Ishikawa (cell line): ENCODE measurements at regions not wholly inside any gene's neighbourhood (a gene's known extent, or its start where the extent isn't known, plus 50 kb on each side); places are given as distances from the start of the nearest gene placed in this dataset.

Source experiments
- CEBPB ChIP-seq: IDR thresholded peaks from 2 replicates; pipeline ENCODE4 v1.6.1; 2012
- CREB1 ChIP-seq: IDR thresholded peaks from 2 replicates; pipeline ENCODE4 v1.6.1; 2012; ENCODE audit warnings: low read depth
- EGR1 ChIP-seq: IDR thresholded peaks from 2 replicates; pipeline ENCODE4 v1.6.1; 2012
- EP300 ChIP-seq: IDR thresholded peaks from 2 replicates; pipeline ENCODE4 v1.6.1; 2012; ENCODE audit warnings: borderline replicate concordance
- FOXM1 ChIP-seq: IDR thresholded peaks from 2 replicates; pipeline ENCODE4 v1.6.1; 2012; ENCODE audit warnings: low read depth, borderline replicate concordance
- MAX ChIP-seq: IDR thresholded peaks from 2 replicates; pipeline ENCODE4 v1.6.1; 2012
- NFIC ChIP-seq: IDR thresholded peaks from 2 replicates; pipeline ENCODE4 v1.6.1; 2012
- RAD21 ChIP-seq: IDR thresholded peaks from 2 replicates; pipeline ENCODE4 v1.6.1; 2012; ENCODE audit warnings: low read depth
- REST ChIP-seq: IDR thresholded peaks from 2 replicates; pipeline ENCODE4 v1.6.1; 2012; ENCODE audit warnings: low read depth, mild to moderate bottlenecking
- TAF1 ChIP-seq: IDR thresholded peaks from 2 replicates; pipeline ENCODE4 v1.6.1; 2012; ENCODE audit warnings: low read depth, mild to moderate bottlenecking
- TCF12 ChIP-seq: IDR thresholded peaks from 2 replicates; pipeline ENCODE4 v1.6.1; 2012; ENCODE audit warnings: low read depth
- TEAD4 ChIP-seq: IDR thresholded peaks from 2 replicates; pipeline ENCODE4 v1.6.1; 2012
- USF1 ChIP-seq: IDR thresholded peaks from 2 replicates; pipeline ENCODE4 v1.6.1; 2012
- YY1 ChIP-seq: IDR thresholded peaks from 2 replicates; pipeline ENCODE4 v1.6.1; 2012; ENCODE audit warnings: low read depth
- ZBTB7A ChIP-seq: IDR thresholded peaks from 2 replicates; pipeline ENCODE4 v1.6.1; 2012; ENCODE audit warnings: low read depth

GRCh38 chr14:36047912-36048311, 128.6 kb downstream of the PTCSC3 start:
- TF ChIP-seq MAX (no peak), TCF12 (no peak), REST (no peak), EP300 (no peak), CEBPB (no peak), USF1 (no peak), TAF1 (no peak), FOXM1 (no peak), EGR1 (no peak), NFIC (no peak), ZBTB7A (no peak), RAD21 (no peak)

GRCh38 chr14:36035675-36036074, 140.8 kb downstream of the PTCSC3 start:
- no peak for TF ChIP-seq TAF1
- TF ChIP-seq RAD21, result no peak
- no peak for TF ChIP-seq USF1
- TF ChIP-seq REST, result no peak
- TF ChIP-seq ZBTB7A, result no peak
- TF ChIP-seq YY1, result no peak
- no peak for TF ChIP-seq MAX
- TF ChIP-seq TEAD4, result no peak
- no peak for TF ChIP-seq CEBPB
- TF ChIP-seq FOXM1, result no peak
- no peak for TF ChIP-seq NFIC
- no peak for TF ChIP-seq EGR1
- TF ChIP-seq CREB1, result no peak
- TF ChIP-seq EP300, result no peak
- no peak for TF ChIP-seq TCF12

GRCh38 chr14:36028665-36029064, 147.9 kb downstream of the PTCSC3 start:
- TF ChIP-seq USF1, result no peak
- no peak for TF ChIP-seq NFIC
- TF ChIP-seq TCF12, result no peak
- TF ChIP-seq REST, result no peak
- TF ChIP-seq CEBPB, result no peak

- TF ChIP-seq FOXM1 (no peak), RAD21 (peak; percentile 51)
Observed at GRCh38 chr14:36028218-36028617, 148.3 kb downstream of the PTCSC3 start.

GRCh38 chr14:36027354-36027753, 149.2 kb downstream of the PTCSC3 start:
- TF ChIP-seq RAD21 (no peak), EGR1 (no peak), USF1 (no peak), FOXM1 (no peak), YY1 (no peak), NFIC (no peak), CREB1 (no peak), TCF12 (no peak)
